Central memory CD8-positive, alpha-beta T cell (primary cell): ENCODE measurements at regions not wholly inside any gene's neighbourhood (a gene's known extent, or its start where the extent isn't known, plus 50 kb on each side); places are given as distances from the start of the nearest gene placed in this dataset.
"Not testable (repeated sequence)": the region's sequence is repeated elsewhere in the genome, so short reads cannot be mapped to it uniquely, and the experiment has no call there.

Experiments used
- ATAC-seq: fragments of 150-1000 bp; cut with Tn5 transposase; replicated peaks from 2 replicates; pipeline ENCODE4 v1.10.0; 2022; ENCODE audit warnings: mild to moderate bottlenecking, moderate FRiP score, moderate number of reproducible peaks; ENCODE audit not compliant: poor library complexity, severe bottlenecking; ENCODE audit errors: extremely low read depth
- DNase-seq, 2 donors: peaks; one replicate each; pipeline ENCODE4 v3.0.0; 2021; ENCODE audit warnings: low spot score in 2 of 2
- H3K27ac Mint-ChIP-seq: one replicate; pipeline ENCODE4 v1.8.0; 2022; ENCODE audit warnings: low read depth, mild to moderate bottlenecking, moderate library complexity, mixed read lengths
- H3K27me3 Mint-ChIP-seq: one replicate; pipeline ENCODE4 v1.8.0; 2022; ENCODE audit warnings: mixed read lengths
- H3K36me3 Mint-ChIP-seq: one replicate; pipeline ENCODE4 v1.8.0; 2022; ENCODE audit warnings: mild to moderate bottlenecking, moderate library complexity, mixed read lengths; ENCODE audit not compliant: insufficient read depth
- H3K4me1 Mint-ChIP-seq: one replicate; pipeline ENCODE4 v1.8.0; 2022; ENCODE audit warnings: mixed read lengths
- H3K4me3 Mint-ChIP-seq: one replicate; pipeline ENCODE4 v1.8.0; 2022; ENCODE audit warnings: mild to moderate bottlenecking, moderate library complexity, mixed read lengths
- H3K9me3 Mint-ChIP-seq: one replicate; pipeline ENCODE4 v1.8.0; 2022; ENCODE audit warnings: mixed read lengths

GRCh38 chr5:62780230-62780629 is 201.6 kb downstream of the LRRC70 start:
- Mint-ChIP-seq H3K27ac (no peak overlapping the region), H3K27me3 (peaks cover 9% of the 10 kb centered on the region), H3K4me3 (no peak overlapping the region), H3K4me1 (no peaks in the 10 kb centered on the region), H3K36me3 (no peaks in the 10 kb centered on the region), H3K9me3 (no peaks in the 10 kb centered on the region)
- ATAC-seq, result no peak
- no peak for DNase-seq

DNA sequence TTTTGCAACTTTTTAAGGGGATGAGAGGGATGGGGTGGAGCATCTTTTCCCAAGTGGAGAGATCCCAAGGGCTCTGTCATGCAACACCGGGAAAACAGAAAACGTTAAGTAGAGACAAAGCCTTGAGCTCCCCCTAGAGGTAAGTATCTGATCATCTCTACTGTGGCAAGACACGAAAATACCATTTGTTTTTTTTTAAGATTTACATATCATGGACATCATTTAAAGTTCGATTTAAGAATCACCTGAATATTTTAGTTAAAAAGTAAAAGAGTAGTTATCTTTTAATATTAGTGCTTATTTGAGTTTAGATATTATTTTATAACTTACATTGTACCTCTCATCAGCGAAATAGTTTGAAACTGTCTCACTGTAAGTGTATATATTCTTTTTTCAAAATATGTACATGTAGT is 200.4 kb downstream of the LRRC70 start:
- Mint-ChIP-seq H3K27me3 (peaks cover 9% of the 10 kb centered on the region), H3K27ac (no peak overlapping the region), H3K4me1 (no peaks in the 10 kb centered on the region), H3K4me3 (no peak overlapping the region), H3K9me3 (no peaks in the 10 kb centered on the region), H3K36me3 (no peaks in the 10 kb centered on the region)
- no peak for ATAC-seq
- no peak for DNase-seq

DNA sequence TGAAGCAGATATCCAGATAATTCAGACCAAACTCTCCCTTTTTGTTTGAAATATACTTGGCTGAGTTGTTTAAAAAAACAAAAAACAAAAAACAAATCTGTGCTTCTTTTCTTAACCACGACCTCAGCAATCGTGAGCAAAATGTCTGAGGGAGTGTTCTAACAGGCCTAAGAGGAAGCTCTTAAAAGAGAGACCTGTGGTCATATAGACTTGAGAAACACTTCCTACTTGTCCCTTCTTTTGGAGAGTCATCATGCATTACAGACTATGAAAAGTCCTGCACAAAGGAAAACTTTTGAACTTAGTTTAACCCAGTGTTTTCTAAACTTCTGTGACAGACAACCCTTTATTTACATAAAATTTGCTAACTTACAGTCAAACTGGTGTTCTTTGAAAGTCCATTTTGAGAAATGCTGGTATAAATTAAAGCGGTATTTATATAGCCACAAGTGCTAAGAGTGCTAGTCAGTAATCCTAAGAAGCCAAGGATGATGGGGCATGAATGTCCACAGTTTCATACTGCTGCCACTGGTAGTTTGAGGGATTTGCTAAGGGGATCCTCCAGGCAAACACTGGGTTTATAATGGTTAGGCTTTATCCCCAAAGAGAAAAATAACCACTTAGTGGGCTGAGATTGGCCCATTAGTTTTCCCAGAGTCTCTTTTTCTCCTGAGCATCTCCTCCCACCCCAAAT is 199.8 kb downstream of the LRRC70 start:
- Mint-ChIP-seq H3K27me3 (peaks cover 9% of the 10 kb centered on the region), H3K9me3 (no peaks in the 10 kb centered on the region), H3K36me3 (no peaks in the 10 kb centered on the region), H3K4me3 (no peak overlapping the region), H3K4me1 (no peaks in the 10 kb centered on the region), H3K27ac (no peak overlapping the region)
- no peak for ATAC-seq
- no peak for DNase-seq

- H3K9me3 Mint-ChIP-seq, DNase-seq, ATAC-seq, H3K27ac Mint-ChIP-seq, H3K27me3 Mint-ChIP-seq, H3K4me1 Mint-ChIP-seq, H3K36me3 Mint-ChIP-seq, H3K4me3 Mint-ChIP-seq: not testable (repeated sequence)
Measured at GRCh38 chr5:62777081-62777480, 198.5 kb downstream of the LRRC70 start.

DNA sequence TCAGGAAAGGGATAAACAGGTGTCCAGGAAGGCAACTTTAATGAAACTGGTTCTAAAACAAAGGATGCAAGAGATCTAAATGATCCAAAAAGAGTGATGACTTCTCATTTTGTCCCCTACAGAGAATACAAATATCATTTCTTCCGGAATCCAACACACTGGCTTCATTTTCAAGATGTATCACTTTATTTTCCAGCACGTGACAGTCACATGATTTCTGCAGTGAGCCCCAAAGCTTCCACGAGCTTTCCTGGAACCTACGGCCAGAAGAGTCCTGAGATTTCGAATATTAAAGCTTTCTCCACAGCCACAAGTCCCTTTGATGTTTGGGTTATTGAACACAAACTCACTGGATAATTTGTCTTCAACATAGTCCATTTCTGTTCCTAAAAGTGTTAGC is 198.0 kb downstream of the LRRC70 start:
- DNase-seq, H3K4me3 Mint-ChIP-seq, H3K27ac Mint-ChIP-seq, H3K4me1 Mint-ChIP-seq, H3K9me3 Mint-ChIP-seq, ATAC-seq, H3K27me3 Mint-ChIP-seq, H3K36me3 Mint-ChIP-seq: not testable (repeated sequence)

- no peak overlapping the region for H3K4me3 Mint-ChIP-seq
- DNase-seq (no peak), ATAC-seq (no peak)
- H3K4me1 Mint-ChIP-seq, result no peaks in the 10 kb centered on the region
- H3K36me3 Mint-ChIP-seq, result no peaks in the 10 kb centered on the region
- H3K9me3 Mint-ChIP-seq, result no peaks in the 10 kb centered on the region
- H3K27me3 Mint-ChIP-seq, result no peaks in the 10 kb centered on the region
- H3K27ac Mint-ChIP-seq, result no peak overlapping the region
Measured at GRCh38 chr5:62773460-62773859, 194.8 kb downstream of the LRRC70 start.

DNA sequence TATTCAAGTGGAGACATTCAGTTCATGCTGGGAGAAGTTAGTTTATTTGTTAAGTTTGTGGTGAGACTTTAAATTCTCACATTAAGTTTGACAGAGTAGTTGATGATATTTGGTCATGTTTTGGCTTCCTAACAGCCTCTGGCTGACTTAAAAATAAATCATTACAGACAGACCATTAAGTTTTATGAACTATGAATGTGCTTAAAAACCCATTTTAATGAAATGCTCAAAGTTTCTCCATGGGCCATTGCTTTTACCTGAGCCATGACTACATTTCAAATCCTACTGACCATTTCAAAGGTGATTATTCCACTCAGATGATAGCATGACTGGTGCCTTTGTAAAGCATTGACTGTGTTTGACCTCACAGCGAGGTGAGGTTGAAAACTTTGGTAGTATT is 192.7 kb downstream of the LRRC70 start:
- no peaks in the 10 kb centered on the region for H3K36me3 Mint-ChIP-seq
- no peak overlapping the region for H3K4me3 Mint-ChIP-seq
- H3K9me3 Mint-ChIP-seq, result no peaks in the 10 kb centered on the region
- ATAC-seq (no peak), DNase-seq (no peak)
- H3K4me1 Mint-ChIP-seq, result no peaks in the 10 kb centered on the region
- H3K27me3 Mint-ChIP-seq, result no peaks in the 10 kb centered on the region
- no peak overlapping the region for H3K27ac Mint-ChIP-seq

DNA sequence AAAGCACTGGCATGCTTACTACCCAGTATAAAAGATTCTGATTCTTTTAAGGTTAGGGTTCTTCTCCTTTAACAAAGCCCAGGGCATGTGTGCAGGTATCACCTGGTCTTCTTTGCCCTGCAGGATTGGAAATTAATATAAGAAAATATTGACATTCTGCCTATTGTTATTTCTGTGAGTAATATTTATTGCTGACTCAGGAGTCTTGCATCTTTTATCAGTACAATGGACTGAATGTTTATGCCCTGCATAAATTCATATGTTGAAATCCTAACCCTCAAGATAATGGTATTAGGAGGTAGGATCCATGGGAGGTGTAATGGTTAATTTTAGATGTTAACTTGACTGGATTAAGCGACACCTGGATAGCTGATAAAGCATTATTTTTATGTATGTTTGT is 189.0 kb downstream of the LRRC70 start:
- DNase-seq (no peak), ATAC-seq (no peak)
- Mint-ChIP-seq H3K27ac (no peak overlapping the region), H3K27me3 (no peaks in the 10 kb centered on the region), H3K4me3 (no peak overlapping the region), H3K9me3 (no peaks in the 10 kb centered on the region), H3K4me1 (no peaks in the 10 kb centered on the region), H3K36me3 (no peaks in the 10 kb centered on the region)

- no peak for ATAC-seq
- Mint-ChIP-seq H3K36me3 (no peaks in the 10 kb centered on the region), H3K27ac (no peak overlapping the region), H3K27me3 (no peaks in the 10 kb centered on the region), H3K4me1 (no peaks in the 10 kb centered on the region), H3K9me3 (no peaks in the 10 kb centered on the region), H3K4me3 (no peak overlapping the region)
- no peak for DNase-seq
Measured at GRCh38 chr5:62767077-62767476, 188.5 kb downstream of the LRRC70 start.

DNA sequence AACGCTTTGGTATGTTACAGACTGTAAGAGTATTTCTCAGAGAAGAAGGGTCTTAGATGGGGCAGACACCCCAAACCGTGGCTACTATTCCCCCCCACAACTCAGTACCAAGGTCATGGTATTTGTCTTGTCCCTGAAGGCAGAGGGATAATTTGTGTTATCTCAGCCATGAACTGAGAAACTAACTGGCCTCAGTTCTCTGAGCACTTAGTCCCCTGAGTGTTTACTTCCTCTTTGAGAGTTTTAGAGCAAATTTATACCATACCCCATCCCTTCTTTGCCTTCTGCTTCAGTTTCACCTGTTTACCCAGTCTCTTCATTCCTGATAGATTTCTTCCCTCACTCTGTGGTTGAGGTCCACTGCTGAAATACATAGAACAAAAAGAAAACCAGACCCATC is 183.9 kb downstream of the LRRC70 start:
- Mint-ChIP-seq H3K4me3 (no peak overlapping the region), H3K36me3 (no peaks in the 10 kb centered on the region)

DNA sequence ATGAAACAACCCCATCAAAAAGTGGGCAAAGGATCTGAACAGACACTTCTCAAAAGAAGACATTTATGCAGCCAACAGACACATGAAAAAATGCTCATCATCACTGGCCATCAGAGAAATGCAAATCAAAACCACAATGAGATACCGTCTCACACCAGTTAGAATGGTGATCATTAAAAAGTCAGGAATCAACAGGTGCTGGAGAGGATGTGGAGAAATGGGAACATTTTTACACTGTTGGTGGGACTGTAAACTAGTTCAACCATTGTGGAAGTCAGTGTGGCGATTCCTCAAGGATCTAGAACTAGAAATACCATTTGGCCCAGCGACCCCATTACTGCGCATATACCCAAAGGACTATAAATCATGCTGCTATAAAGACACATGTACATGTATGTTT is 179.1 kb downstream of the LRRC70 start:
- not testable (repeated sequence) for H3K4me1 Mint-ChIP-seq, ATAC-seq, H3K9me3 Mint-ChIP-seq, H3K27ac Mint-ChIP-seq, H3K4me3 Mint-ChIP-seq, DNase-seq, H3K36me3 Mint-ChIP-seq
- H3K27me3 Mint-ChIP-seq, result peaks cover 30% of the 10 kb centered on the region

More for the DNA sequence above, 183.9 kb downstream of the LRRC70 start:
- Mint-ChIP-seq H3K27ac (no peak overlapping the region), H3K9me3 (no peaks in the 10 kb centered on the region), H3K27me3 (no peaks in the 10 kb centered on the region), H3K4me1 (no peaks in the 10 kb centered on the region)
- DNase-seq (no peak), ATAC-seq (no peak)

DNA sequence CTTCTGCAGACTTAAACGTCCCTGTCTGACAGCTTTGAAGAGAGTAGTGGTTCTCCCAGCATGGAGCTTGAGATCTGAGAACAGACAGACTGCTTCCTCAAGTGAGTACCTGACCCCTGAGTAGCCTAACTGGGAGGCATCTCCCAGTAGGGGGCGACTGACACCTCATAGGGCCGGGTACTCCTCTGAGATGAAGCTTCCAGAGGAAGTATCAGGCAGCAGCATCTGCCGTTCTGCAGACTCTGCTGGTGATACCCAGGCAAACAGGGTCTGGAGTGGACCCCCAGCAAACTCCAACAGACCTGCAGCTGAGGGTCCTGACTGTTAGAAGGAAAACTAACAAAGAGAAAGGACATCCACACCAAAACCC is 174.4 kb downstream of the LRRC70 start:
- not testable (repeated sequence) for H3K4me3 Mint-ChIP-seq, ATAC-seq, H3K4me1 Mint-ChIP-seq, H3K27ac Mint-ChIP-seq, H3K36me3 Mint-ChIP-seq, H3K9me3 Mint-ChIP-seq, DNase-seq
- H3K27me3 Mint-ChIP-seq, result peaks cover 53% of the 10 kb centered on the region

DNA sequence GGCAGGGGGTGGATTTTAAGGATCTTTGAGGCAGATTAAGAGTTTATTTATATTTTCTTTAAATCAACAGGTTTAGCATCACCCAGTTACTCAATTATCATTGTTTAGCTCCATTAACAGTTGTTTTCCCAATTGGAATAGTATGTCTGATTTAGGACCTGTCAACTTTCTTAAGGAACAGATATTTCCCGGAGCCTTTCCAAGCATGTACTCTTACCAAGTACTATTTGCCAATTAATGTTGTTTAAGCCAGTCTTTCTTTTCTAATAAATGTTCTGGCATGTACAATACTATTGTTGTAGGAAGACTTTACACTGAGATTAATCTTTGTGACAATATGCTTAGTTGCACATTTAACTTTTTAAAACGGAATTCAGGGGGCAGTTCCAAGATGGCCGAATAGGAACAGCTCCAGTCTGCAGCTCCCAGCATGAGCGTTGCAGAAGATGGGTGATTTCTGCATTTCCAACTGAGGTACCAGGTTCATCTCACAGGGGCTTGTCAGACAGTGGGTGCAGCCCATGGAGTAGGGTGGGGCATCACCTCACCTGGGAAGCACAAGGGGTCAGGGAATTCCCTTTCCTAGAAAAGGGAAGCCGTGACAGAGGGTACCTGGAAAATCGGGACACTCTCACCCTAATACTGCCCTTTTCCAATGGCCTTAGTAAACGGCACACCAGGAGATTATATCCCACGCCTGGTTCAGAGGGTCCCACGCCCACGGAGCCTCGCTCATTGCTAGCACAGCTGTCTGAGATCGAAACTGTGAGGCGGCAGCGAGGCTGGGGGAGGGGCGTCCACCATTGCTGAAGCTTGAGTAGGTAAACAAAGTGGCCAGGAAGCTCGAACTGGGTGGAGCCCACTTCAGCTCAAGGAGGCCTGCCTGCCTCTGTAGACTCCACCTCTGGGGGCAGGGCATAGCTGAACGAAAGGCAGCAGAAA is 173.7 kb downstream of the LRRC70 start:
- H3K4me3 Mint-ChIP-seq, ATAC-seq, DNase-seq, H3K36me3 Mint-ChIP-seq, H3K27ac Mint-ChIP-seq, H3K9me3 Mint-ChIP-seq, H3K4me1 Mint-ChIP-seq: not testable (repeated sequence)
- peaks cover 53% of the 10 kb centered on the region for H3K27me3 Mint-ChIP-seq
